ENCODE measurements at regions not wholly inside any gene's neighbourhood (a gene's known extent, or its start where the extent isn't known, plus 50 kb on each side); places are given as distances from the start of the nearest gene placed in this dataset.

DNA sequence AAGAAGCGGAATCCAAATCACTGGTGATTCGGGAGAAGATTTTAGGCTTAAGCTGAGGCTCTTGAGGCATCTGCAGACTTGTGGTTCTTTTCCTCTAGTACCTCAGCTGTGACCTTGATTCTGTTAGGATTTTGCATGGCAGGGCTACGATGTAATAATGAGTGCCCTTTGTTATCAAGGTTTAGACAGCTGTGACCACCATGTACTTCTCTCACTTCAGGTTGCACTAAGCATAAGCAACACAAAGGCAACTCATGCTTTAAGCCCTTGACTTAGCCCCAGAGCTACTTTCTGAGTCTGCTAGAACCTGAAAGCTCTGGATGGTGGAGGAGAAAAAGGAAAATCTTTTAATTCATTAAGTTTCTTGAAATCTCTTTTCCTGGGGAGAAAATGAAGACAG, 1052.3 kb upstream of the PHF14 start:
- TF ChIP-seq CTCF (optimal IDR thresholded peaks at IDR 0.05 in 1 of 3, IDR thresholded peaks at IDR 0.05 in 1 of 3, conservative IDR thresholded peaks at IDR 0.05 in 1 of 3; ENCODE audit: extremely low read depth in 1 of 3, insufficient read depth in 2 of 3, low read length in 3 of 3) (no peak), EZH2 (IDR thresholded peaks at IDR 0.05; ENCODE audit: low read length) (no peak)

Data from keratinocyte (primary cell).